B cell (primary cell): ENCODE measurements at regions not wholly inside any gene's neighbourhood (a gene's known extent, or its start where the extent isn't known, plus 50 kb on each side); places are given as distances from the start of the nearest gene placed in this dataset.

Source experiments
- ATAC-seq: fragments of 200-7000 bp; cut with Tn5 transposase; one replicate; pipeline ENCODE4 v1.10.0; 2021; ENCODE audit warnings: low read depth, mild to moderate bottlenecking, moderate number of reproducible peaks, moderate library complexity
- CTCF ChIA-PET: fragments of 350-600 bp; sonication (Branson Sonifier 250); formaldehyde crosslinking; loops from one replicate; lab custom pipeline; 2021; ENCODE audit warnings: antibody characterized with exemption, inconsistent platforms; lab: Charles Lee
- POLR2A ChIA-PET: fragments of 350-600 bp; sonication (Branson Sonifier 250); formaldehyde crosslinking; loops from one replicate; lab custom pipeline; 2021; ENCODE audit warnings: antibody characterized with exemption; lab: Charles Lee
- DNase-seq: peaks from one replicate; pipeline ENCODE4 v3.0.0; 2013
- H2AFZ ChIP-seq: 2 replicates; pipeline ENCODE4 v1.6.1; 2012; ENCODE audit warnings: mild to moderate bottlenecking, low read depth, low read length; ENCODE audit not compliant: insufficient read depth, poor library complexity, severe bottlenecking
- H3K27ac ChIP-seq, 2 donors: 1 replicate in 1 of 2; 2 replicates in 1 of 2; pipeline ENCODE4 v1.5.1; 2012 to 2013; ENCODE audit warnings: low read length in 2 of 2, mild to moderate bottlenecking in 2 of 2, moderate library complexity in 1 of 2
- H3K27me3 ChIP-seq, 4 experiments: fragments of 200-600 bp in 1 of 4; sonication (generic) in 1 of 4; replicated peaks in 1 of 4; 1 replicate in 2 of 4; 2 replicates in 2 of 4; pipeline versions ENCODE4 v1.6.1 to v1.7.0; 2013 to 2016; ENCODE audit warnings: low read length in 3 of 4, mild to moderate bottlenecking in 2 of 4, mixed read lengths in 1 of 4, moderate library complexity in 1 of 4; ENCODE audit not compliant: insufficient read depth in 4 of 4, control insufficient read depth in 3 of 4; ENCODE audit errors: control extremely low read depth in 1 of 4
- H3K36me3 ChIP-seq, 2 experiments: replicated peaks in 1 of 2; 1 replicate in 1 of 2; 2 replicates in 1 of 2; pipeline versions ENCODE4 v1.6.1 to v1.7.1; 2013; ENCODE audit warnings: low read length in 1 of 2; ENCODE audit not compliant: insufficient read depth in 2 of 2, control insufficient read depth in 1 of 2; ENCODE audit errors: control extremely low read depth in 1 of 2, extremely low read depth in 1 of 2
- H3K4me1 ChIP-seq, 2 donors: fragments of 200-600 bp in 1 of 2; sonication (generic) in 1 of 2; 1 replicate in 1 of 2; 2 replicates in 1 of 2; pipeline versions ENCODE4 v1.5.1 to v1.6.1; 2013 to 2017; ENCODE audit warnings: low read length in 2 of 2; ENCODE audit not compliant: control insufficient read depth in 2 of 2, insufficient read depth in 2 of 2
- H3K4me2 ChIP-seq: replicated peaks from 2 replicates; pipeline ENCODE3; 2012; ENCODE audit warnings: mild to moderate bottlenecking, low read depth, low read length; ENCODE audit not compliant: poor library complexity, severe bottlenecking
- H3K4me3 ChIP-seq, 5 experiments: fragments of 200-600 bp in 1 of 5; sonication (generic) in 1 of 5; 1 replicate in 3 of 5; 2 replicates in 2 of 5; pipeline versions ENCODE4 v1.5.1 to v1.7.0; 2011 to 2016; ENCODE audit warnings: low read length in 4 of 5, mild to moderate bottlenecking in 4 of 5, low read depth in 2 of 5, control low read depth in 1 of 5, moderate library complexity in 1 of 5; ENCODE audit not compliant: insufficient read depth in 1 of 5; ENCODE audit errors: control extremely low read depth in 1 of 5, extremely low read depth in 1 of 5
- H3K79me2 ChIP-seq: fragments of 200-600 bp; sonication (generic); one replicate; pipeline ENCODE4 v1.6.0; 2016; ENCODE audit warnings: low read length; ENCODE audit not compliant: control insufficient read depth, insufficient read depth
- H3K9ac ChIP-seq: fragments of 200-600 bp; sonication (generic); 2 replicates; pipeline ENCODE4 v1.6.1; 2017; ENCODE audit warnings: mild to moderate bottlenecking, low read length, moderate library complexity
- H3K9me3 ChIP-seq, 3 donors: one replicate each; pipeline versions ENCODE4 v1.6.1 to v1.7.1; 2013; ENCODE audit warnings: low read length in 2 of 3; ENCODE audit not compliant: control insufficient read depth in 2 of 3, insufficient read depth in 1 of 3; ENCODE audit errors: control extremely low read depth in 1 of 3
- H4K20me1 ChIP-seq: 2 replicates; pipeline ENCODE4 v1.6.0; 2012; ENCODE audit warnings: mild to moderate bottlenecking, low read length; ENCODE audit not compliant: insufficient read depth, control insufficient read depth, poor library complexity, severe bottlenecking
- H3K27ac Mint-ChIP-seq: one replicate; pipeline ENCODE4 v1.8.0; 2021; ENCODE audit warnings: mixed read lengths
- H3K27me3 Mint-ChIP-seq: one replicate; pipeline ENCODE4 v1.8.0; 2021; ENCODE audit warnings: mixed read lengths
- H3K4me1 Mint-ChIP-seq: one replicate; pipeline ENCODE4 v1.8.0; 2021; ENCODE audit warnings: mixed read lengths
- H3K4me3 Mint-ChIP-seq: one replicate; pipeline ENCODE4 v1.8.0; 2021; ENCODE audit warnings: mixed read lengths
- H3K9me3 Mint-ChIP-seq: one replicate; pipeline ENCODE4 v1.8.0; 2022; ENCODE audit warnings: mixed read lengths; ENCODE audit not compliant: insufficient read depth
- CTCF ChIP-seq: fragments of 200-600 bp; IDR thresholded peaks from one replicate; pipeline ENCODE4 v1.8.0; 2022; ENCODE audit warnings: antibody characterized with exemption, mild to moderate bottlenecking
- EZH2 ChIP-seq: IDR thresholded peaks from 2 replicates; pipeline ENCODE4 v1.6.1; 2012; ENCODE audit warnings: borderline replicate concordance, low read depth, mild to moderate bottlenecking, moderate library complexity, low read length; ENCODE audit not compliant: insufficient read depth, poor library complexity, severe bottlenecking
- WGBS: methylation state at CpG from one replicate; pipeline ENCODE4 v1.1.5; 2013; ENCODE audit warnings: missing lambda C conversion rate; ENCODE audit not compliant: insufficient coverage; 5-methylcytosine and 5-hydroxymethylcytosine counted together
- intact Hi-C: fragments of 100-400 bp; cut with micrococcal nuclease; formaldehyde crosslinking; loops from one replicate; pipeline ENCODE4 v1.10.0; 2022

- H3K4me2 ChIP-seq: no peak overlapping the region
- H3K27me3 ChIP-seq: peaks cover 0 to 9% (median 0%) of the 10 kb centered on the region in 4 experiments
- no peak overlapping the region for H3K9ac ChIP-seq
- no peak for DNase-seq
- 90% methylated on average over 12 of the region's 23 CpGs for WGBS
- TF ChIP-seq CTCF: no peak
- TF ChIP-seq EZH2: no peak
- H3K27ac Mint-ChIP-seq: no peak overlapping the region
- no peaks in the 10 kb centered on the region for H4K20me1 ChIP-seq
- H3K79me2 ChIP-seq: no peaks in the 10 kb centered on the region
- H3K27me3 Mint-ChIP-seq: peaks cover 24% of the 10 kb centered on the region
- H3K9me3 Mint-ChIP-seq: no peaks in the 10 kb centered on the region
- H3K9me3 ChIP-seq: peaks cover 0 to 4% (median 0%) of the 10 kb centered on the region in 3 donors
- no peak overlapping the region for H3K4me3 ChIP-seq
- H3K4me3 Mint-ChIP-seq: no peak overlapping the region
- H3K27ac ChIP-seq: no peak overlapping the region
- H3K4me1 Mint-ChIP-seq: no peaks in the 10 kb centered on the region
- H3K36me3 ChIP-seq: no peaks in the 10 kb centered on the region
- ChIA-PET POLR2A (no interaction called here), CTCF (no interaction called here)
- no peaks in the 10 kb centered on the region for H3K4me1 ChIP-seq
- ATAC-seq: no peak
- intact Hi-C loops: no loop called here
- H2AFZ ChIP-seq: no peak overlapping the region
These were observed 314.1 kb downstream of the ZNF536 start for GRCh38 chr19:30686176-30686820.

GRCh38 chr19:30685426-30686000, 313.3 kb downstream of the ZNF536 start:
- Mint-ChIP-seq H3K4me3 (no peak overlapping the region), H3K27me3 (peaks cover 18% of the 10 kb centered on the region)
- intact Hi-C loops: no loop called here

More at GRCh38 chr19:30685426-30686000, 313.3 kb downstream of the ZNF536 start:
- H3K27ac ChIP-seq: no peak overlapping the region
- ATAC-seq (no peak), DNase-seq (no peak)
- ChIA-PET CTCF (no interaction called here), POLR2A (no interaction called here)
- no peaks in the 10 kb centered on the region for H3K36me3 ChIP-seq
- H2AFZ ChIP-seq: no peak overlapping the region
- no peak overlapping the region for H3K4me2 ChIP-seq
- H3K9me3 Mint-ChIP-seq: no peaks in the 10 kb centered on the region
- H3K27me3 ChIP-seq: peaks cover 0 to 6% (median 0%) of the 10 kb centered on the region in 4 experiments
- no peak overlapping the region for H3K9ac ChIP-seq
- no peak overlapping the region for H3K4me3 ChIP-seq
- no peak overlapping the region for H3K27ac Mint-ChIP-seq
- H3K9me3 ChIP-seq: peaks cover 0 to 4% (median 0%) of the 10 kb centered on the region in 3 donors
- no peak for TF ChIP-seq CTCF
- TF ChIP-seq EZH2: no peak
- H3K79me2 ChIP-seq: no peaks in the 10 kb centered on the region
- H3K4me1 Mint-ChIP-seq: no peaks in the 10 kb centered on the region
- H3K4me1 ChIP-seq: no peaks in the 10 kb centered on the region
- 92% methylated on average over 11 of the region's 13 CpGs for WGBS
- no peaks in the 10 kb centered on the region for H4K20me1 ChIP-seq
